D341Med (cell line): ENCODE measurements at regions not wholly inside any gene's neighbourhood (a gene's known extent, or its start where the extent isn't known, plus 50 kb on each side); places are given as distances from the start of the nearest gene placed in this dataset.
"Not testable (repeated sequence)": the region's sequence is repeated elsewhere in the genome, so short reads cannot be mapped to it uniquely, and the experiment has no call there.

Experiments used
- DNase-seq: peaks from one replicate; pipeline ENCODE4 v3.0.0; 2012; ENCODE audit warnings: low spot score

DNA sequence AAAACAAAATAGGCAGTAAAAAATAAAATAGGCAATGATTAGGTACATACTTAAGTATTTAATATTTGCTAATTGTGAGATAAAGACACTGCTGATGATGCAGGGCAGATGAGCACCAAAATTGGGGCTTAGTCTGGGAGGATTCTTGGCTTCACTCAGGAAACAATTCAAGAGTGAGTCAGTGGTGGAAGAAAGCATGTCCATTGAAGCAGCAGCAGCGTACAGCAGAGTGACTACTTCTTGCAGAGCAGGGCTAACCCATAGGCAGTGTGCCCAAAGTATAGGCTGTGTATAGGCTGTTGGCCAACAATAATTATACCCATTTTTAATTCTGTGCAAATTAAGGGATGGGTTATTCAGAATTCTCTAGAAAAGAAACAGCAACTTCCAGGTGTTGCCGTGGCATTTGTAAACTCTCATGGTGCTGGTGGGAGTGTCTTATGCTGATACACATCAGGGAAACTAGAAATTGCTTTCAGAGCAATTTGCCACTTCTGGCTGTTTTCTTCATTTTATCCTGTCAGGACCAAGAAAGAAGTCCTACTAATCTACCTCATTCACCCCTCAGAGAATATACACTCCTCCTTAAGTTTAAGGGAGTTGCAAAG, 317.3 kb upstream of the NAALADL2 start:
- DNase-seq, result no peak

DNA sequence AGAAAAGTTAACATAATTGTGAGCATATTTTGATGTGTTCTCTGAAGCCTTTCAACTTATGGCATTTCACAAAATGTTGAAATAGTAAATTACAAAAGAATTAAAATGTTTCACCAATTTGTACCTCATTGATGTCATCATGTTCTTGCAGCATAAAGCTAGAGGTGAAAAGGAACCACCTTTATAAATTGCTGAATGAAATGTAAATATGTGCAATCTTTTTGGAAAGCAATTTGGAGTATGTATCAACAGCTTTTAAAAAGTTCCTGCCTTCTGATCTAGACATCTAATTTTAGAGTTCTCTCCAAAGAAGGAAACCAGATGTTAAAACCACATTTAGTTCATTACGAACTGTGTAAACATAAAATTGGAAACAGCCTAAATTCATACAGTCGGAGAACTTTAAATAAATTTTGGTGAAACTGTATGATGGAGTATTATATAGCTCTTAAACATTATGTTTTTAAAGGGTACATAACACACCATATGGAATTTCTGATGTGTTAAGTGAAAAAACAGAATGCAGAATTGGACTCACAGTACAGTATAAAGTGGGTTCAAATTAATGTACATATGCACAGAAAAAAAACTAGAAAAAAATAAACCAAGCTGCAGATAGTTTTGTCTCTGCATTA, 311.2 kb upstream of the NAALADL2 start:
- DNase-seq, result no peak

DNA sequence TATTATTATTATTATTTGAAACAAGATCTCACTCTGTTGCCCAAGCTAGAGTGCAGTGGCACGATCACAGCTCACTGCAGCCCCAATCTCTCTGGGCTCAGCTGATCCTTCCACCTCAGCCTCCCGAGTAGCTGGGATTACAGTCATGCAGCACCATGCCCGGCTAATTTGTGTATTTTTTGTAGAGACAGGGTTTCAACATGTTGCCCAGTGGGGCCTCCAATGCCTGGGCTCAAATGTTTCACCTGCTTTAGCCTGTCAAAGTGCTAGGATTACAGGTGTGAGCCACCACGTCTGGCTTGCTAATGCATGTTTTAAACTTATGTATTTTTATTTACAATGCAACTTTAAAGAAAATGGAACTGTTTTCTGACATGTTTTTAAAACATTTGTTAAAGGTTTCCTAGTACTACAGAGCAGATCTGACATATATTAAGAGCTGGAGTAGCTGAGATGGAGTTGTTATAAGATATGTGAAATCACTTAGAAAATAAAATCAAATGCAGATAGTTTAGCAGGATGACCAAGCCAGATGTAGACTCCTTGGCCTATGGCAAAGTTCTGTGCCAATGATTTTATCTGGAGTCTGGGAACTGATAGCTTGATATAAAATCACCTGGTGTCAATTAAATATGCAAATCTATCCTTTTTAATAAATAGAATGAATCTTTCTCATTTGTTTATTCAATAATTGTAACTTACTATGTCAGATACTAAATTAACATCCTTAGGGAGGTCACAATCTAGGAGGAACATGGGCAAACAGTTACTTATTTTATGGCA, 310.1 kb upstream of the NAALADL2 start:
- no peak for DNase-seq

DNA sequence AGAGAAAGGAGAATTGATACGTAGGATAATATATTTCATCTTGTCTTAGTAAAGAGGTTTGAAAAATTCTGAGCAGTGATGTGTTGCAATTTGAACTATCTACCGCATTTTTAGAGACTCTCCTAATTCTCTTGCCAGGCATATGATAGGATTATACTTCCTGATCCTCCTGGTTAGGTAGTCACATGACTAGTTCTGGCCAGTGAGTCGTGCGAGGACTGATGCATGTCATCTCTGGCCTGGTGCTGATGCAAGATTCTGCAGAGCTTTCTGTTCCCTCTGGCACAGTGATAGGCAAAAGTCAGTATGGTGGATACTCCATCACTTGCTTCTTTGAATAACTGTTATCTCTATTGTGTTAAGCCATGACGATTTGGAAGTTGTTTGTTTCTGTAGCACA, 277.6 kb upstream of the NAALADL2 start:
- DNase-seq, result no peak

- no peak for DNase-seq
Measured at GRCh38 chr3:174583396-174583795, 275.7 kb upstream of the NAALADL2 start.

DNA sequence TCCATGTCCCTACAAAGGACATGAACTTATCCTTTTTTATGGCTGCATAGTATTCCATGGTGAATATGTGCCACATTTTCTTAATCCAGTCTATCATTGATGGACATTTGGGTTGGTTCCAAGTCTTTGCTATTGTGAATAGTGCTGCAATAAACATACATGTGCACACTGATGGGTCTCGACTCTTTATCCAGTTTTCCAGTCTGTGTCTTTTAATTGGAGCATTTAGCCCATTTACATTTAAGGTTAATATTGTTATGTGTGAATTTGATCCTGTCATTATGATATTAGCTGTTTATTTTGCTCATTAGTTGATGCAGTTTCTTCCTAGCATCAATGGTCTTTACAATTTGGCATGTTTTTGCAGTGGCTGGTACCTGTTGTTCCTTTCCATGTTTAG, 272.0 kb upstream of the NAALADL2 start:
- DNase-seq, result not testable (repeated sequence)

GRCh38 chr3:174596447-174596982, 262.6 kb upstream of the NAALADL2 start:
- DNase-seq, result no peak

DNA sequence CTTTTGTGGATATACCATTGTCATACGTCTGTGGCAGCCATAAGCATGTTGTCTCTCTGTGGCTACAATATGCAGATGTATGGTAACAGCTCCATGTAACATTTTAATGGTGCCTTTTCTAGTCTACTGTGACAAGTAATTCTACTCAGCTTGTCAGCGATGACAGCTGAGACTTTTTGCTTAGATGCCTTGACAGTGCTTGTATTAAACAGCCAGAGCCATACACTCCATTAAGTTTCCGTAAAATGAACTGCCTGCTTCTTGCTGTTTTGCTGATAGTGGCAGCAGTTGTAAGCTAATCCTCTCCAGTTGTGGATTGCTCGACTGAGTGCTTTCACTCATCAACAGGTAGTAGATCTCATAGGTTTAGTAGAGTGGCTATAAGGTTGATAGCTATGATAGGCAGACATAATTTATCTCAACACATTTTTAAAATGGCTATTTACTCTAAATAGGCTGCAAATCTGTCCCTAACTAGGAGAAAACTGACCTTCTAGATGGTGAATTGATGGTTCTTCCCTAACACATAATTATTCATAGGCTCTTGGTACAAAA, 260.2 kb upstream of the NAALADL2 start:
- DNase-seq, result no peak

GRCh38 chr3:174613173-174613572, 246.0 kb upstream of the NAALADL2 start:
- DNase-seq, result no peak

DNA sequence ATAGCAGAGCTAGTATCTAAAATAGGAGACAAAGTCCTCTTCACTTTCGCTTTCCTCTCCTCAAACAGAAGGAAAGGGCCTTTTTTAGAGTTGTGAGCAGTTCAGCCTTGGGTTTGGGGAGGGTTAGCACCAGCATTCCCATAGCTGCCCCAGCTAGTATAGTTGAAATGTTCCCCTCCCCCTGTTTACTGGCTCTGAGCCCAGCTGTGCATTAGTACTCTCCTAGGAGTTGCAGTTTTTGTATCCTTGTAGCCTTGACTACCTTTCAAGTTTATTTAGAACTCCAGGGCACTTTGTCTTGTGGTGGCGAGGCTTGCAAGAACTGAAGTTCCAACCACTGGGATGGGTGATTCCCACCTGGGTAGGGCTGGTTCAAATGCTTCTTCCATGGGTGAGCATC, 245.1 kb upstream of the NAALADL2 start:
- no peak for DNase-seq

GRCh38 chr3:174618368-174619080, 240.6 kb upstream of the NAALADL2 start:
- no peak for DNase-seq

GRCh38 chr3:174619239-174619638, 239.9 kb upstream of the NAALADL2 start:
- DNase-seq, result no peak

- no peak for DNase-seq
Measured at GRCh38 chr3:174620138-174620537, 239.0 kb upstream of the NAALADL2 start.

DNA sequence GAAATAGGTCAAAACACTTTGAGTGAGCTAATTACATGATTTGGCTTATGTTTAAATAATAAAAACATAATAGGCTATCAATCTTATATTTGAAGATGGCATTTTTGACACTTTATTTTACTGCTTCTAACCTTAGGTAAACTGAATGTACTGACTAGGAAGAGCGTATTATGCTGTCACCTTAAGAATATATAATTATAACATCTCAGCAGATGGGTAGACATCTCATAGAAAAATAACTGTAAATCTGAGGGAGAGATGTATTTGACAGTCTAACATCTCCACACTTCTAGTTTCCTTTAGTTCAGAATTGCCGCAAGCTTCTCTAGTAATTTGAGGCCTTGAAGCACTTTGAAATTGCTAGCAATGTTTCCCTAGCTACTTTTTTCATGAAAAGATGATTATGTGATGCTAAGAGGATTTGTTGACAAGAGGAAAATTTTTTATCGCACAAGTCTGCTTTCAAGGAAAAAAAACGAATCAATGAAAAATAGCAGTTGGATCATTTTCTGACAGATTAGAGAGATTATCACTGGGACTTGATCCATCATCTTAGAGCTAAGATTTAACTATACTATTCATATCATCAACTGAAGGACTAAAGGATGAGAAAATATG, 238.2 kb upstream of the NAALADL2 start:
- DNase-seq, result no peak

- DNase-seq, result no peak
Measured at GRCh38 chr3:174633342-174633741, 225.8 kb upstream of the NAALADL2 start.

DNA sequence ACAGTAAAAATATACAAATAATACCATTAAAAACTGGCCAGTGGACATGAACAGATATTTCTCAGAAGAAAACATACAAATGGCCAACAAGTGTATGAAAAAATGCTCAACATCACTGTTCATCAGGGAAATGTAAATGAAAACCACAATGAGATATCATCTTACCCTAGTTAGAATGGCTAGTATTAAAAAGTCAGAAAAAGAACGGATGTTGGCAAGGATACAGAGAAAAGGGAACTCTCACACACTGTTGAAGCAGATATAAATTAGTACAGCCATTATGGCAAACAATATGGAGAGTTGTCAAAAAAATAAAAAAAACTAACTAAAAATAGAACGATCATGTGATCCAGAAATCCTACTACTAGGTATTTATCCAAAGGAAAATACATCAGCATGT, 222.7 kb upstream of the NAALADL2 start:
- DNase-seq, result no peak

GRCh38 chr3:174639406-174639805, 219.7 kb upstream of the NAALADL2 start:
- DNase-seq, result no peak

GRCh38 chr3:174639970-174640369, 219.2 kb upstream of the NAALADL2 start:
- DNase-seq, result no peak

DNA sequence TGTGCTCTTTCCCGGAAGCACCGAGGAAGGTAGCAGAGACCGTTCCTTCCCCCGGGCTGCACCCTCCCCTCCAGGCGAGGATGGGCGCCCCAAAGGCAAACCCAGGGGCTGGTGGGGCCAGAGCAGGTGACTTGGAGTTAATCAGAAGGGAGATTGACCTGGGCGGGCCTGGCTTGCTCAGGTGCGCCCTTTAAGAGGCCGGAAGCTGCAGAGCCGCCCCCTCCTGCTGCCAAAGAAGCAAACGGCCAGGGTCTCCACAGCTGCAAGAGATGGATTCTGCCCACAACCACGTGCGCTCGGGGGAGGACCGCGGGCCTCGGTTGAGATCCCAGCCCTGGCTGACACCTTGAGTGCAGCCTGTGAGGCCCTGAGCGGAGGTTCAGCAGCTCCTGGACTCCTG, 218.2 kb upstream of the NAALADL2 start:
- peak; percentile 14 for DNase-seq

DNA sequence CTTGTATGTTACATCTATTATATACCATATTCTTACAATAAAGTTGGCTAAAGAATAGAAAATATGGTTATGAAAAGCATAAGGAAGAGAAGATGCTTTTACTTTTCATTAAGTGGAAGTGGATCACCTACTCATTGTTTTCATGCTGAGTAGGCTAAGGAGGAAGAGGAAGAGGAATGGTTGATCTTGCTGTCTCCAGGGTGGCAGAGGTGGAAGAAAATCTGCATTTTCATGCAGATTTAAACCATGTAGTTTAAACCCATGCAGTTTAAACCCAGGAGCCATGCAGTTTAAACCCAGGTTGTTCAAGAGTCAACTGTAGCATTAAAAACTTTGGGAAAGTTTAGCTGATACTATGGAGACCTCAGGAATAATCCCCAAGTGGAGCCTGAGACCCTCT, 214.8 kb upstream of the NAALADL2 start:
- DNase-seq, result no peak

GRCh38 chr3:174651951-174652350, 207.2 kb upstream of the NAALADL2 start:
- no peak for DNase-seq

GRCh38 chr3:174659511-174659910, 199.6 kb upstream of the NAALADL2 start:
- no peak for DNase-seq
